GM12865 (cell line): ENCODE measurements at regions not wholly inside any gene's neighbourhood (a gene's known extent, or its start where the extent isn't known, plus 50 kb on each side); places are given as distances from the start of the nearest gene placed in this dataset.

Source experiments
- DNase-seq: peaks from one replicate; pipeline ENCODE4 v3.0.0; 2010; ENCODE audit warnings: low read depth
- H3K4me3 ChIP-seq: 2 replicates; pipeline ENCODE4 v1.5.1; 2011; ENCODE audit warnings: mild to moderate bottlenecking, low read depth, low read length, control low read depth
- CTCF ChIP-seq: IDR thresholded peaks from 2 replicates; pipeline ENCODE4 v1.5.1; 2011; ENCODE audit warnings: low read length, control low read depth, low read depth, inconsistent platforms; ENCODE audit not compliant: insufficient read depth; ENCODE audit errors: missing control alignments

- H3K4me3 ChIP-seq = no peak overlapping the region
- no peak for TF ChIP-seq CTCF
- DNase-seq = no peak
Observed at GRCh38 chrX:23114241-23114640, 114.5 kb downstream of the DDX53 start.

- DNase-seq = no peak
- no peak overlapping the region for H3K4me3 ChIP-seq
- no peak for TF ChIP-seq CTCF
Observed at GRCh38 chrX:23115651-23116050, 115.9 kb downstream of the DDX53 start.

DNA sequence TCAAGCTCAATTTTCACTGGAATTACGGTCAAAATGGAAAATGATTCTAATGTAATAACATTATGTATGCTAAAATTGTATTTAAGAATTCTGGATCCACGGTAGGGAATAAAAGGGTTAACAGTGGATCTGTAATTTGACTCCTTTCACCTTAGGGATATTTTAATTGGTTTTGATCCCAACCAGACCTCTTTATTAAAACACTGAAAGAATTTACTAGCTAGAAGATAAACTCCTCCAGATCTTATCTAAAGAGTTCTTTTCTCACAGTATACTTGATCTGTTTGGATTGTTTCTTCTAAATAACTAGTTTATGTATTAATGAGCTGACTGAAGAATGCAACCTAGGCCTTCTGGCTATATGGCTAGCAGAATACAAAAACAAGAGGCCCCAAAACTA is 118.4 kb downstream of the DDX53 start:
- H3K4me3 ChIP-seq = no peak overlapping the region
- DNase-seq = no peak

GRCh38 chrX:23118890-23119527 is 119.2 kb downstream of the DDX53 start:
- TF ChIP-seq CTCF = no peak
- no peak for DNase-seq
- H3K4me3 ChIP-seq = no peak overlapping the region

More for the DNA sequence above, 118.4 kb downstream of the DDX53 start:
- TF ChIP-seq CTCF = no peak

DNA sequence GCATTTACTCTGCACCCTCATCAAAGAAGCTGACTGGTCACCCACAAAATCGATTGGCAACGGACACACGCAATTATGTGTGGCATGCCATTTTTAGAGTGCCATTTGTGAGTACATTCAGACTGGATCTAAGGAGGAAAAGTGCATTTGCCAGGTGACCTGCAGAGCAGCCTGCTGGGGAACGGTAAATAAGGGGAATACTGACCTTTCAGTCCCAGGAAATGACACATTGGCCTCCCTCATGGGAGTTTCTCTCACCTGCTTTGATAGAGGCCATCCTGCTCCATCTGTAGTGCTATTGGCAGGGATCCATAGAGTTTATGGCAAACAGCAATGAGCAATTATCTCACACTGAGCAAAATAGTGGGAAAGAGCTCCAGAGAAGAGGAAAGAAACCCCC is 127.8 kb downstream of the DDX53 start:
- H3K4me3 ChIP-seq = no peak overlapping the region
- no peak for DNase-seq
- TF ChIP-seq CTCF = no peak

GRCh38 chrX:23133551-23133950 is 133.8 kb downstream of the DDX53 start:
- DNase-seq = no peak
- no peak for TF ChIP-seq CTCF
- H3K4me3 ChIP-seq = no peak overlapping the region

DNA sequence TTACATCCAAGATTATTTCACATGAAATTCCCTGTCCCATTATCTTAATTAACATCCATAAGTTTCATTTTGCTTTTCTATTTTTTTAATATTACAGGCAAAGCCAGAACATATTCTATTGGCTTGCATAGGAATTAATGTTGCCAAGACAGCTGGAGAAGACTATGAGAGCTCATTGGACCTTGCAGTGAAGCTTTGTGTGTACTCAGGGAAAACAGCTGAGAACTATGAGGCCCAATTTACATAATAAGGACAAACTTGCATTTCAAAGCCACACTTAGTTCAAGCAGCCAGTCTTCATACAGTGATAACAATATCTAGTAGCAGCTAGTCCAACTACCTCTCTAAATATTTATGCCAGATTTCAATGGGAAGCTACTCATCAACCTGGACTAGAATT is 134.4 kb downstream of the DDX53 start:
- no peak for DNase-seq

More for the DNA sequence above, 134.4 kb downstream of the DDX53 start:
- no peak overlapping the region for H3K4me3 ChIP-seq
- TF ChIP-seq CTCF = no peak
